Suprapubic skin (tissue), 4 donors: ENCODE measurements at regions not wholly inside any gene's neighbourhood (a gene's known extent, or its start where the extent isn't known, plus 50 kb on each side); places are given as distances from the start of the nearest gene placed in this dataset.

Experiments used
- EP300 ChIP-seq: sonication (generic); formaldehyde crosslinking; IDR thresholded peaks from one replicate; pipeline ENCODE4 v1.6.1; 2017; ENCODE audit warnings: antibody characterized with exemption
- POLR2A ChIP-seq, 2 donors: fragments of 450-650 bp; IDR thresholded peaks; one replicate each; pipeline ENCODE4 v1.6.1; 2017; ENCODE audit warnings: antibody characterized with exemption in 2 of 2, mild to moderate bottlenecking in 2 of 2, moderate library complexity in 2 of 2
- POLR2AphosphoS5 ChIP-seq, 3 donors: sonication (generic); formaldehyde crosslinking; IDR thresholded peaks; one replicate each; pipeline ENCODE4 v1.6.1; 2017; ENCODE audit warnings: antibody characterized with exemption in 3 of 3
- TF ChIP-seq, protein P1 (sequence below), 2 donors: fragments of 200-600 bp in 1 of 2; fragments of 450-650 bp in 1 of 2; sonication (generic) in 1 of 2; IDR thresholded peaks; one replicate each; pipeline ENCODE4 v1.5.1; 2016 to 2019; ENCODE audit warnings: antibody characterized with exemption in 2 of 2, mild to moderate bottlenecking in 1 of 2, moderate library complexity in 1 of 2

DNA sequence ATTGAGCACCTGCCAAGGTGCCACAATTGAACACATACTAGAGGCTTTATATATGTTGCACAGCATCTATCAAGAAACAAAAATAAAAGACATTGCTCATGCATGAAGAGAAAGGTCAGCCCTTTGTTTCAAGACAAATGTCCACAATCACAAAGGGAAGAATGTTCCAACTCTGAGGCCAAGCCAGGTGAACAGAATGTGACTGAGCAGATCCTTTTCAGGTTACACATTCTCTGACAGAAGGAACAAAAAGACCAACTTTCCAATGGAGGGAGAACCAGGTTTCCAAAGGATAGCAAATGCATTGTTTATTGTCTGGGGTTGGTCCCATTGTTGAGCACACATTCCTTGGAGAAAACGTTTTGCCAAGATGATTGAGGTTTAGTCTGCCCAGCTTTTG is 50.2 kb upstream of the FAM174B start:
- TF ChIP-seq, protein P1, sequence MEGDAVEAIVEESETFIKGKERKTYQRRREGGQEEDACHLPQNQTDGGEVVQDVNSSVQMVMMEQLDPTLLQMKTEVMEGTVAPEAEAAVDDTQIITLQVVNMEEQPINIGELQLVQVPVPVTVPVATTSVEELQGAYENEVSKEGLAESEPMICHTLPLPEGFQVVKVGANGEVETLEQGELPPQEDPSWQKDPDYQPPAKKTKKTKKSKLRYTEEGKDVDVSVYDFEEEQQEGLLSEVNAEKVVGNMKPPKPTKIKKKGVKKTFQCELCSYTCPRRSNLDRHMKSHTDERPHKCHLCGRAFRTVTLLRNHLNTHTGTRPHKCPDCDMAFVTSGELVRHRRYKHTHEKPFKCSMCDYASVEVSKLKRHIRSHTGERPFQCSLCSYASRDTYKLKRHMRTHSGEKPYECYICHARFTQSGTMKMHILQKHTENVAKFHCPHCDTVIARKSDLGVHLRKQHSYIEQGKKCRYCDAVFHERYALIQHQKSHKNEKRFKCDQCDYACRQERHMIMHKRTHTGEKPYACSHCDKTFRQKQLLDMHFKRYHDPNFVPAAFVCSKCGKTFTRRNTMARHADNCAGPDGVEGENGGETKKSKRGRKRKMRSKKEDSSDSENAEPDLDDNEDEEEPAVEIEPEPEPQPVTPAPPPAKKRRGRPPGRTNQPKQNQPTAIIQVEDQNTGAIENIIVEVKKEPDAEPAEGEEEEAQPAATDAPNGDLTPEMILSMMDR (IDR thresholded peaks at IDR 0.05): no peak
- TF ChIP-seq POLR2AphosphoS5 (IDR thresholded peaks at IDR 0.05): no peak
- no peak for TF ChIP-seq EP300
- TF ChIP-seq POLR2A (IDR thresholded peaks at IDR 0.05): no peak
